ENCODE measurements at regions not wholly inside any gene's neighbourhood (a gene's known extent, or its start where the extent isn't known, plus 50 kb on each side); places are given as distances from the start of the nearest gene placed in this dataset.
"Not testable (repeated sequence)": the region's sequence is repeated elsewhere in the genome, so short reads cannot be mapped to it uniquely, and the experiment has no call there.

GRCh38 chr2:143952536-143952935 lies 567.4 kb downstream of the ZEB2 start:
- no peak for DNase-seq (ENCODE audit: low spot score)

GRCh38 chr2:143950704-143951103 lies 569.2 kb downstream of the ZEB2 start:
- DNase-seq (ENCODE audit: low spot score), result no peak

- DNase-seq (ENCODE audit: low spot score), result no peak
Observed at GRCh38 chr2:143949121-143949848, 570.6 kb downstream of the ZEB2 start.

GRCh38 chr2:143948710-143949109 lies 571.2 kb downstream of the ZEB2 start:
- no peak for DNase-seq (ENCODE audit: low spot score)

- peak; percentile 77 for DNase-seq (ENCODE audit: low spot score)
Observed at GRCh38 chr2:143946436-143947391, 573.2 kb downstream of the ZEB2 start.

- no peak for DNase-seq (ENCODE audit: low spot score)
Observed at GRCh38 chr2:143942486-143942885, 577.4 kb downstream of the ZEB2 start.

- no peak for DNase-seq (ENCODE audit: low spot score)
Observed at GRCh38 chr2:143940720-143941119, 579.2 kb downstream of the ZEB2 start.

GRCh38 chr2:143939626-143940330 lies 580.1 kb downstream of the ZEB2 start:
- DNase-seq (ENCODE audit: low spot score), result no peak

GRCh38 chr2:143937723-143938350 lies 582.1 kb downstream of the ZEB2 start:
- DNase-seq (ENCODE audit: low spot score), result no peak

GRCh38 chr2:143936848-143937722 lies 582.8 kb downstream of the ZEB2 start:
- no peak for DNase-seq (ENCODE audit: low spot score)

GRCh38 chr2:143936538-143936847 lies 583.4 kb downstream of the ZEB2 start:
- no peak for DNase-seq (ENCODE audit: low spot score)

GRCh38 chr2:143935482-143935752 lies 584.5 kb downstream of the ZEB2 start:
- no peak for DNase-seq (ENCODE audit: low spot score)

- DNase-seq (ENCODE audit: low spot score), result no peak
Observed at GRCh38 chr2:143934626-143935481, 585.1 kb downstream of the ZEB2 start.

- DNase-seq (ENCODE audit: low spot score), result no peak
Observed at GRCh38 chr2:143933946-143934569, 585.9 kb downstream of the ZEB2 start.

- no peak for DNase-seq (ENCODE audit: low spot score)
Observed at GRCh38 chr2:143930891-143931290, 589.0 kb downstream of the ZEB2 start.

- no peak for DNase-seq (ENCODE audit: low spot score)
Observed at GRCh38 chr2:143928613-143929012, 591.3 kb downstream of the ZEB2 start.

- no peak for DNase-seq (ENCODE audit: low spot score)
Observed at GRCh38 chr2:143928184-143928583, 591.7 kb downstream of the ZEB2 start.

GRCh38 chr2:143926736-143927135 lies 593.2 kb downstream of the ZEB2 start:
- DNase-seq (ENCODE audit: low spot score), result no peak

GRCh38 chr2:143922261-143922830 lies 597.6 kb downstream of the ZEB2 start:
- not testable (repeated sequence) for DNase-seq (ENCODE audit: low spot score)

Measured in cerebellar cortex (tissue), 1 donor.